HCT116 (cell line): ENCODE measurements at regions not wholly inside any gene's neighbourhood (a gene's known extent, or its start where the extent isn't known, plus 50 kb on each side); places are given as distances from the start of the nearest gene placed in this dataset.

ENCODE experiments used
- ATAC-seq: fragments of 200-7000 bp; cut with Tn5 transposase; 2 replicates; pipeline ENCODE4 v1.9.1; 2020; ENCODE audit warnings: mild to moderate bottlenecking, moderate library complexity
- BruUV-seq: library from RNA; stranded (reverse); fragments of 400-500 nt; replicated peaks from 2 replicates; lab custom pipeline; 2021; lab: Mats Ljungman, UMichigan
- CTCF ChIA-PET: fragments of 300-600 bp; sonication (Branson Sonifier 250); formaldehyde crosslinking; loops from one replicate; lab custom pipeline; 2021; ENCODE audit warnings: antibody characterized with exemption; lab: Charles Lee
- POLR2A ChIA-PET: fragments of 300-600, 350-600 bp; sonication (Branson Sonifier 250); formaldehyde crosslinking; loops from one replicate; lab custom pipeline; 2021; ENCODE audit warnings: antibody characterized with exemption; lab: Charles Lee
- RAD21 ChIA-PET, 2 experiments: fragments of 300-600 bp; sonication (Branson Sonifier 250); formaldehyde crosslinking; loops; one replicate each; lab custom pipeline; 2023; ENCODE audit warnings: low total read pairs in 2 of 2; ENCODE audit not compliant: uncharacterized antibody in 2 of 2, unreplicated experiment in 2 of 2, low non-redundant PET in 1 of 2; lab: Charles Lee
- DNase-seq: peaks from one replicate; pipeline ENCODE4 v3.0.0-alpha.2; 2010; ENCODE audit warnings: low read depth, low spot score
- H2AFZ ChIP-seq: fragments of 200-600 bp; shearing (Covaris generic), sonication (generic); 2 replicates; pipeline ENCODE4 v1.6.1; 2017; ENCODE audit warnings: low read depth, mixed run types, mixed read lengths, antibody characterized with exemption, low read length; ENCODE audit not compliant: poor library complexity, severe bottlenecking
- H3K27ac ChIP-seq: 2 replicates; pipeline ENCODE4 v1.5.1; 2012; ENCODE audit warnings: low read depth, low read length
- H3K27me3 ChIP-seq: fragments of 200-600 bp; sonication (generic); 2 replicates; pipeline ENCODE4 v1.6.1; 2016; ENCODE audit warnings: mixed run types, low read length, mixed read lengths; ENCODE audit not compliant: insufficient read depth
- H3K36me3 ChIP-seq, 2 experiments: fragments of 200-500 bp in 1 of 2; fragments of 200-600 bp in 1 of 2; sonication (Bioruptor generic) in 1 of 2; sonication (generic) in 1 of 2; 2 replicates each; pipeline versions ENCODE4 v1.5.1 to v1.6.1; 2014 to 2016; ENCODE audit warnings: low read length in 2 of 2, inconsistent platforms in 1 of 2, mixed read lengths in 1 of 2, mixed run types in 1 of 2; ENCODE audit not compliant: insufficient read depth in 2 of 2, control insufficient read depth in 1 of 2
- H3K4me1 ChIP-seq, 2 experiments: fragments of 200-600 bp in 1 of 2; sonication (generic) in 1 of 2; 2 replicates each; pipeline versions ENCODE4 v1.5.1 to v1.6.1; 2012 to 2017; ENCODE audit warnings: low read length in 2 of 2, inconsistent platforms in 1 of 2, mild to moderate bottlenecking in 1 of 2, mixed read lengths in 1 of 2, mixed run types in 1 of 2, moderate library complexity in 1 of 2; ENCODE audit not compliant: insufficient read depth in 2 of 2, control insufficient read depth in 1 of 2
- H3K4me2 ChIP-seq: fragments of 200-600 bp; sonication (generic); 2 replicates; pipeline ENCODE4 v1.6.1; 2017; ENCODE audit warnings: mixed run types, low read length, mixed read lengths
- H3K4me3 ChIP-seq, 2 experiments: fragments of 200-600 bp in 1 of 2; sonication (generic) in 1 of 2; replicated peaks in 1 of 2; 2 replicates each; pipeline ENCODE4 v1.5.1; 2011 to 2016; ENCODE audit warnings: low read length in 2 of 2, control low read depth in 1 of 2, low read depth in 1 of 2, mild to moderate bottlenecking in 1 of 2, mixed read lengths in 1 of 2, mixed run types in 1 of 2
- H3K79me2 ChIP-seq: fragments of 200-600 bp; sonication (generic); 2 replicates; pipeline ENCODE4 v1.6.1; 2017; ENCODE audit warnings: mild to moderate bottlenecking, mixed run types, low read length, moderate library complexity, mixed read lengths; ENCODE audit not compliant: insufficient read depth
- H3K9ac ChIP-seq: fragments of 200-600 bp; sonication (generic); 2 replicates; pipeline ENCODE4 v1.6.1; 2016; ENCODE audit warnings: low read length, mixed read lengths
- H3K9me2 ChIP-seq: fragments of 200-600 bp; sonication (generic), shearing (Covaris generic); 2 replicates; pipeline ENCODE4 v1.6.1; 2017; ENCODE audit warnings: mixed run types, mild to moderate bottlenecking, moderate library complexity; ENCODE audit not compliant: insufficient read depth
- H3K9me3 ChIP-seq, 2 experiments: fragments of 200-500 bp in 1 of 2; fragments of 200-600 bp in 1 of 2; sonication (Bioruptor generic) in 1 of 2; sonication (generic) in 1 of 2; 2 replicates each; pipeline ENCODE4 v1.6.1; 2014 to 2017; ENCODE audit warnings: low read length in 2 of 2, mixed read lengths in 2 of 2, inconsistent platforms in 1 of 2, low read depth in 1 of 2, mild to moderate bottlenecking in 1 of 2, mixed run types in 1 of 2, moderate library complexity in 1 of 2; ENCODE audit not compliant: control insufficient read depth in 1 of 2, insufficient read depth in 1 of 2
- H4K20me1 ChIP-seq: fragments of 200-600 bp; sonication (generic), shearing (Covaris generic); 2 replicates; pipeline ENCODE4 v1.6.1; 2017; ENCODE audit warnings: mixed run types, mild to moderate bottlenecking, moderate library complexity; ENCODE audit not compliant: insufficient read depth
- ATF3 ChIP-seq: IDR thresholded peaks from 2 replicates; pipeline ENCODE4 v1.6.1; 2012
- CBX3 ChIP-seq: IDR thresholded peaks from 2 replicates; pipeline ENCODE4 v1.6.1; 2012; ENCODE audit warnings: low read depth
- CEBPB ChIP-seq: IDR thresholded peaks from 2 replicates; pipeline ENCODE4 v1.6.1; 2012; ENCODE audit warnings: low read depth
- CTCF ChIP-seq, 3 experiments: fragments of 200-600 bp in 1 of 3; sonication (generic) in 1 of 3; IDR thresholded peaks in 2 of 3; conservative IDR thresholded peaks in 1 of 3; 2 replicates each; pipeline ENCODE4 v1.5.1; 2012 to 2017; ENCODE audit warnings: low read depth in 2 of 3, low read length in 2 of 3, antibody characterized with exemption in 1 of 3, borderline replicate concordance in 1 of 3, control low read depth in 1 of 3, mild to moderate bottlenecking in 1 of 3, mixed read lengths in 1 of 3, mixed run types in 1 of 3, moderate library complexity in 1 of 3; ENCODE audit not compliant: insufficient read depth in 1 of 3
- ELF1 ChIP-seq: IDR thresholded peaks from 2 replicates; pipeline ENCODE4 v1.6.1; 2012; ENCODE audit warnings: low read depth, borderline replicate concordance
- EZH2phosphoT487 ChIP-seq: fragments of 200-600 bp; IDR thresholded peaks from 2 replicates; pipeline ENCODE4 v1.6.1; 2018; ENCODE audit warnings: antibody characterized with exemption, borderline replicate concordance
- POLR2AphosphoS5 ChIP-seq: IDR thresholded peaks from 2 replicates; pipeline ENCODE4 v1.6.1; 2011; ENCODE audit warnings: mild to moderate bottlenecking, low read depth, low read length, moderate library complexity
- RAD21 ChIP-seq: IDR thresholded peaks from 2 replicates; pipeline ENCODE4 v1.6.1; 2012; ENCODE audit warnings: low read depth, mild to moderate bottlenecking
- SP1 ChIP-seq: IDR thresholded peaks from 2 replicates; pipeline ENCODE4 v1.6.1; 2012; ENCODE audit warnings: low read depth
- TCF7L2 ChIP-seq: IDR thresholded peaks from 2 replicates; pipeline ENCODE4 v1.7.0; 2011; ENCODE audit warnings: borderline replicate concordance, inconsistent platforms; ENCODE audit not compliant: insufficient read depth, insufficient read length; ENCODE audit errors: extremely low read depth
- YY1 ChIP-seq: IDR thresholded peaks from 2 replicates; pipeline ENCODE4 v1.6.1; 2011; ENCODE audit warnings: low read length, low read depth, moderate library complexity, mild to moderate bottlenecking; ENCODE audit not compliant: insufficient replicate concordance; ENCODE audit errors: extremely low read depth
- ZNF274 ChIP-seq: fragments of 200-500 bp; sonication (Bioruptor generic); IDR thresholded peaks from 2 replicates; pipeline ENCODE4 v1.6.1; 2014; ENCODE audit warnings: mild to moderate bottlenecking, low read depth, low read length, inconsistent platforms
- intact Hi-C: fragments of 100-400 bp; cut with micrococcal nuclease; formaldehyde crosslinking; loops from 2 replicates; pipeline ENCODE4 v1.10.0; 2022
- TF ChIP-seq, protein P1 (sequence below): IDR thresholded peaks from 2 replicates; pipeline ENCODE4 v1.6.1; 2012; ENCODE audit warnings: low read depth

GRCh38 chr6:55958790-55959189 is 83.4 kb upstream of the BMP5 start:
- RAD21 ChIA-PET: no interaction called here
- Histone ChIP-seq H3K4me2 (no peak overlapping the region), H3K27ac (no peak overlapping the region), H2AFZ (no peak overlapping the region), H4K20me1 (no peaks in the 10 kb centered on the region), H3K27me3 (no peaks in the 10 kb centered on the region), H3K9me2 (no peaks in the 10 kb centered on the region), H3K4me3 (no peak overlapping the region), H3K36me3 (no peaks in the 10 kb centered on the region), H3K79me2 (no peaks in the 10 kb centered on the region), H3K9ac (no peak overlapping the region), H3K4me1 (no peaks in the 10 kb centered on the region), H3K9me3 (no peaks in the 10 kb centered on the region)
- ATAC-seq: no peak
- DNase-seq: no peak
- intact Hi-C loops: no loop called here
- CTCF ChIA-PET: no interaction called here
- POLR2A ChIA-PET: no interaction called here
- TF ChIP-seq SP1: no peak
- TF ChIP-seq, protein P1, sequence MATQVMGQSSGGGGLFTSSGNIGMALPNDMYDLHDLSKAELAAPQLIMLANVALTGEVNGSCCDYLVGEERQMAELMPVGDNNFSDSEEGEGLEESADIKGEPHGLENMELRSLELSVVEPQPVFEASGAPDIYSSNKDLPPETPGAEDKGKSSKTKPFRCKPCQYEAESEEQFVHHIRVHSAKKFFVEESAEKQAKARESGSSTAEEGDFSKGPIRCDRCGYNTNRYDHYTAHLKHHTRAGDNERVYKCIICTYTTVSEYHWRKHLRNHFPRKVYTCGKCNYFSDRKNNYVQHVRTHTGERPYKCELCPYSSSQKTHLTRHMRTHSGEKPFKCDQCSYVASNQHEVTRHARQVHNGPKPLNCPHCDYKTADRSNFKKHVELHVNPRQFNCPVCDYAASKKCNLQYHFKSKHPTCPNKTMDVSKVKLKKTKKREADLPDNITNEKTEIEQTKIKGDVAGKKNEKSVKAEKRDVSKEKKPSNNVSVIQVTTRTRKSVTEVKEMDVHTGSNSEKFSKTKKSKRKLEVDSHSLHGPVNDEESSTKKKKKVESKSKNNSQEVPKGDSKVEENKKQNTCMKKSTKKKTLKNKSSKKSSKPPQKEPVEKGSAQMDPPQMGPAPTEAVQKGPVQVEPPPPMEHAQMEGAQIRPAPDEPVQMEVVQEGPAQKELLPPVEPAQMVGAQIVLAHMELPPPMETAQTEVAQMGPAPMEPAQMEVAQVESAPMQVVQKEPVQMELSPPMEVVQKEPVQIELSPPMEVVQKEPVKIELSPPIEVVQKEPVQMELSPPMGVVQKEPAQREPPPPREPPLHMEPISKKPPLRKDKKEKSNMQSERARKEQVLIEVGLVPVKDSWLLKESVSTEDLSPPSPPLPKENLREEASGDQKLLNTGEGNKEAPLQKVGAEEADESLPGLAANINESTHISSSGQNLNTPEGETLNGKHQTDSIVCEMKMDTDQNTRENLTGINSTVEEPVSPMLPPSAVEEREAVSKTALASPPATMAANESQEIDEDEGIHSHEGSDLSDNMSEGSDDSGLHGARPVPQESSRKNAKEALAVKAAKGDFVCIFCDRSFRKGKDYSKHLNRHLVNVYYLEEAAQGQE: no peak
- TF ChIP-seq POLR2AphosphoS5: no peak
- TF ChIP-seq ZNF274: no peak
- TF ChIP-seq TCF7L2: no peak
- no peak for TF ChIP-seq CEBPB
- no peak for TF ChIP-seq EZH2phosphoT487
- TF ChIP-seq ATF3: no peak
- no peak for TF ChIP-seq RAD21
- TF ChIP-seq CTCF (IDR thresholded peaks at IDR 0.05 in 2 of 3, conservative IDR thresholded peaks at IDR 0.05 in 1 of 3; ENCODE audit: borderline replicate concordance in 1 of 3, insufficient read depth in 1 of 3, low read depth in 2 of 3, low read length in 2 of 3): no peak
- no peak for TF ChIP-seq CBX3
- TF ChIP-seq YY1: no peak
- TF ChIP-seq ELF1: no peak
- BruUV-seq: no TSS peak
